PFSK-1 (cell line): ENCODE measurements at regions not wholly inside any gene's neighbourhood (a gene's known extent, or its start where the extent isn't known, plus 50 kb on each side); places are given as distances from the start of the nearest gene placed in this dataset.

ENCODE experiments used
- FOXP2 ChIP-seq: optimal IDR thresholded peaks from 2 replicates; pipeline ENCODE3; 2011; ENCODE audit warnings: borderline replicate concordance, control low read depth, inconsistent platforms; ENCODE audit not compliant: insufficient read depth; ENCODE audit errors: extremely low read length, extremely low read depth
- POLR2AphosphoS5 ChIP-seq: IDR thresholded peaks from 2 replicates; pipeline ENCODE4 v1.6.1; 2012; ENCODE audit warnings: low read depth, mild to moderate bottlenecking, control low read depth, low read length, moderate library complexity
- SIN3A ChIP-seq: IDR thresholded peaks from 2 replicates; pipeline ENCODE4 v1.6.1; 2012; ENCODE audit warnings: mild to moderate bottlenecking, low read length, moderate library complexity, borderline replicate concordance; ENCODE audit not compliant: insufficient read depth
- TAF1 ChIP-seq: IDR thresholded peaks from 2 replicates; pipeline ENCODE4 v1.6.1; 2012; ENCODE audit warnings: low read length, control low read depth, borderline replicate concordance; ENCODE audit not compliant: insufficient read depth
- TF ChIP-seq, protein P1 (sequence below), 2 experiments: IDR thresholded peaks; 2 replicates each; pipeline versions ENCODE4 v1.6.1 to v1.8.0; 2011 to 2012; ENCODE audit warnings: low read depth in 2 of 2, low read length in 2 of 2, control low read depth in 1 of 2, inconsistent platforms in 1 of 2, mild to moderate bottlenecking in 1 of 2, moderate library complexity in 1 of 2; ENCODE audit not compliant: insufficient read depth in 1 of 2

DNA sequence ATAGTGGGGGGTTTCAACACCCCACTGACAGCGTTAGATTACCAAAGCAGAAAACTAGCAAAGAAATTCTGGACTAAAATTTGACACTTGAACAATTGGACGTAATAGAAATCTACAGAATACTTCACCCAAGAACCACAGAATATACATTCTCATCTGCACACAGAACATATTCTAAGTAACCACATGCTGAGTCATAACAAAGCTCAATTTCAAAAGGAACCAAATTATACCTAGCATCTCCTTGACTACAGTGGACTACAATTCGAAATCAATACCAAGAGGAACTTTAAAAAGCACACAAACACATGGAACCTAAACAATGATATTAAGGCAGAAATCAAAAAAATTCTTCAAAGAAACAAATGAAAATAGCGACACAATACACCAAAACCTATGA is 871.6 kb upstream of the MDGA2 start:
- TF ChIP-seq TAF1 (no peak), FOXP2 (no peak), POLR2AphosphoS5 (no peak), SIN3A (no peak)
- TF ChIP-seq, protein P1, sequence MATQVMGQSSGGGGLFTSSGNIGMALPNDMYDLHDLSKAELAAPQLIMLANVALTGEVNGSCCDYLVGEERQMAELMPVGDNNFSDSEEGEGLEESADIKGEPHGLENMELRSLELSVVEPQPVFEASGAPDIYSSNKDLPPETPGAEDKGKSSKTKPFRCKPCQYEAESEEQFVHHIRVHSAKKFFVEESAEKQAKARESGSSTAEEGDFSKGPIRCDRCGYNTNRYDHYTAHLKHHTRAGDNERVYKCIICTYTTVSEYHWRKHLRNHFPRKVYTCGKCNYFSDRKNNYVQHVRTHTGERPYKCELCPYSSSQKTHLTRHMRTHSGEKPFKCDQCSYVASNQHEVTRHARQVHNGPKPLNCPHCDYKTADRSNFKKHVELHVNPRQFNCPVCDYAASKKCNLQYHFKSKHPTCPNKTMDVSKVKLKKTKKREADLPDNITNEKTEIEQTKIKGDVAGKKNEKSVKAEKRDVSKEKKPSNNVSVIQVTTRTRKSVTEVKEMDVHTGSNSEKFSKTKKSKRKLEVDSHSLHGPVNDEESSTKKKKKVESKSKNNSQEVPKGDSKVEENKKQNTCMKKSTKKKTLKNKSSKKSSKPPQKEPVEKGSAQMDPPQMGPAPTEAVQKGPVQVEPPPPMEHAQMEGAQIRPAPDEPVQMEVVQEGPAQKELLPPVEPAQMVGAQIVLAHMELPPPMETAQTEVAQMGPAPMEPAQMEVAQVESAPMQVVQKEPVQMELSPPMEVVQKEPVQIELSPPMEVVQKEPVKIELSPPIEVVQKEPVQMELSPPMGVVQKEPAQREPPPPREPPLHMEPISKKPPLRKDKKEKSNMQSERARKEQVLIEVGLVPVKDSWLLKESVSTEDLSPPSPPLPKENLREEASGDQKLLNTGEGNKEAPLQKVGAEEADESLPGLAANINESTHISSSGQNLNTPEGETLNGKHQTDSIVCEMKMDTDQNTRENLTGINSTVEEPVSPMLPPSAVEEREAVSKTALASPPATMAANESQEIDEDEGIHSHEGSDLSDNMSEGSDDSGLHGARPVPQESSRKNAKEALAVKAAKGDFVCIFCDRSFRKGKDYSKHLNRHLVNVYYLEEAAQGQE (IDR thresholded peaks at IDR 0.05; ENCODE audit: insufficient read depth in 1 of 2, low read depth in 2 of 2, low read length in 2 of 2): no peak

GRCh38 chr14:48537600-48537999 is 862.2 kb upstream of the MDGA2 start:
- TF ChIP-seq FOXP2 (no peak), TAF1 (no peak)
- TF ChIP-seq, protein P1 (IDR thresholded peaks at IDR 0.05; ENCODE audit: insufficient read depth in 1 of 2, low read depth in 2 of 2, low read length in 2 of 2): no peak

DNA sequence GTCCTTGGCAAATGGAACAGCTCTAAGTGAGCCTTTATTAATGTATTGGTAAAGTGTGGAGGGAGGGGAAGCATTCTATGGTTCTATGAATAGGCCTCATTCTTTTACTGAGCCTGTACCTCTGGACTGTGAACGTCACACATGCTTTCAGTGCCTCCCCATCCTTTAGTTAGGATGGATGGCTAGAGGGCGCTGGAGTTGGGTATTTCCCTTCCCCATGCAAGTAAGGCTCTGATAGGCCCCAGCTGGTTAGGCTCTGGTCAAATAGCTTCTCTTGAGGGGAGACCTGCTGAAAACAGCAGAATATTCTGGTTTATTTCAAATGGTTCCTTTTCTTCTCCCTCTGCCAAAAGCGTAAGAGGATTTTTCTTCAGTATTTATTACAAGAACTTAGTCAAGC is 860.9 kb upstream of the MDGA2 start:
- TF ChIP-seq TAF1 (no peak), SIN3A (no peak), FOXP2 (no peak), POLR2AphosphoS5 (no peak)
- TF ChIP-seq, protein P1 (IDR thresholded peaks at IDR 0.05; ENCODE audit: insufficient read depth in 1 of 2, low read depth in 2 of 2, low read length in 2 of 2): no peak

GRCh38 chr14:48527832-48528231 is 852.4 kb upstream of the MDGA2 start:
- TF ChIP-seq POLR2AphosphoS5 (no peak), TAF1 (no peak), FOXP2 (no peak), SIN3A (no peak)

GRCh38 chr14:48526307-48526706 is 850.9 kb upstream of the MDGA2 start:
- TF ChIP-seq POLR2AphosphoS5 (no peak), FOXP2 (no peak), SIN3A (no peak), TAF1 (no peak)
- TF ChIP-seq, protein P1 (IDR thresholded peaks at IDR 0.05; ENCODE audit: insufficient read depth in 1 of 2, low read depth in 2 of 2, low read length in 2 of 2): no peak

GRCh38 chr14:48504921-48505320 is 829.5 kb upstream of the MDGA2 start:
- TF ChIP-seq, protein P1 (IDR thresholded peaks at IDR 0.05; ENCODE audit: insufficient read depth in 1 of 2, low read depth in 2 of 2, low read length in 2 of 2): no peak
- TF ChIP-seq SIN3A (no peak), TAF1 (no peak), FOXP2 (no peak), POLR2AphosphoS5 (no peak)
